ENCODE measurements at regions not wholly inside any gene's neighbourhood (a gene's known extent, or its start where the extent isn't known, plus 50 kb on each side); places are given as distances from the start of the nearest gene placed in this dataset.
"Not testable (repeated sequence)": the region's sequence is repeated elsewhere in the genome, so short reads cannot be mapped to it uniquely, and the experiment has no call there.

DNA sequence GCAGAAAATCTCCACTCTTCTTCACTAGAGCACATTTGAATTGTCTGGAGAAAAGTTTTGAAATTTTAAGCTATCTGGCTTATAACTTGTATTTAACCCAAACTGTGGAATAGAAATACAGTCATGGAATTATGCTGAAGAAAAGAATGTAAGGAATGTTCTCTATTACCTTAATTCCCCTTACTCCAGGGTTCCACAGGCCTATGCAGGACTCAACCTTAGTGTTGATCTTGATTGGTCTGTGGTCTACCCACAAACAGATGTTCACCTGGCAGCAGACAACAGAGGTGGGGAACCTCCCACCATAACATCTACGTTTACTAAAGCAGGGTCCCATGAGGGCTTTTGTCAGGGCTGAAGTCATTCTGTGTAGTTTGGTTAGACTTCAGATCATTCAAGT, 189.3 kb upstream of the GPRIN3 start:
- no peak overlapping the region for H3K4me3 ChIP-seq (ENCODE audit: low read depth, low read length)
- ChIA-PET POLR2A (no interaction called here), CTCF (no interaction called here)
- no peak for DNase-seq (ENCODE audit: low read depth, low spot score)
- TF ChIP-seq CTCF (IDR thresholded peaks at IDR 0.05; ENCODE audit: insufficient read depth, low read length, missing control alignments) = no peak

DNA sequence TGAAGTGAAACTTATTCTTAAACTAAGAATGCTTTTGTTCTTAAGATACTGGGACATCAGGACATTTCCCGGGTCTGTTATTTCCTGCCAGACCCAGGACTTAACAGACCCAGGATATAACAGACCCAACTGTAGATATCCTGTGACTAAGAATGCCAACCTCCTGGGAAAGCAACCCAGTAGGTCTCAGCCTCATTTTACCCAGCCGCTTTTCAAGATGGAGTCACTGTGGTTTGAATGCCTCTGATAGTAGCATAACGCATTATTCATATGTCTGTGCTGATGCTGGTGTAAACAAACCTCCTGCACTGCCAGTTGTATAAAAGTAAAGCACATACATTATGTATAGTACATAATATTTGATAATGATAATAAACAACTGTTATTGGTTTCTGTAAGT, 185.8 kb upstream of the GPRIN3 start:
- CTCF ChIA-PET = interaction anchor here (1.4 kb wide), 1 partner anchor 8 kb away, joined by 4 read pairs; no protein-coding TSS in a partner anchor

DNA sequence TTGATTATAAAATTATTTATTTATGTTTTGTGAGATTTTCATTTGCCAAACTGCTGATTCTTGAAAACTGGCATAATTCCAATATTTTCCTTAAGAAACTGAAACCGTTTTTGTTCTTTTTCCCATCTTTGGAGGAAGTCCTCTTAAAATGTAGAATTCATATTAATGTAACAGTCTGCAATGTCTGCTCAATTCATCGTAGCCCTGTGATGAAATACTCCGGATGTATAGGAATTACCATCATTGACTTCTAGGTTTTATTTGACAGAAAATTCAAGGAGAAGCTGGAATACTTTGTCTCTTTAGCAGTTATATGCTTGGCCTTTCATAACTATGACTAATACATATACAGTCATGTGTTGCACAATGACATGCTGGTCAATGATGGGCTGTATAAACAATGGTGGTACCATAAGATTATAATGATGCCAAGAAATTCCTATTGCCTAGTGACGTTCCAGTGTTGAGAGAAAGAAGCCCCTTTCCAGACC, 185.0 kb upstream of the GPRIN3 start:
- TF ChIP-seq CTCF (IDR thresholded peaks at IDR 0.05; ENCODE audit: insufficient read depth, low read length, missing control alignments) = no peak
- POLR2A ChIA-PET = no interaction called here
- DNase-seq (ENCODE audit: low read depth, low spot score) = peak; percentile 38
- H3K4me3 ChIP-seq (ENCODE audit: low read depth, low read length) = no peak overlapping the region
- CTCF ChIA-PET = interaction anchor here (1.4 kb wide), 1 partner anchor 7 kb away, joined by 4 read pairs; no protein-coding TSS in a partner anchor

More for the DNA sequence above, 185.8 kb upstream of the GPRIN3 start:
- TF ChIP-seq CTCF (IDR thresholded peaks at IDR 0.05; ENCODE audit: insufficient read depth, low read length, missing control alignments) = no peak
- POLR2A ChIA-PET = no interaction called here
- no peak overlapping the region for H3K4me3 ChIP-seq (ENCODE audit: low read depth, low read length)
- DNase-seq (ENCODE audit: low read depth, low spot score) = no peak

GRCh38 chr4:89491761-89492160, 184.2 kb upstream of the GPRIN3 start:
- CTCF ChIA-PET = no interaction called here
- POLR2A ChIA-PET = no interaction called here
- DNase-seq (ENCODE audit: low read depth, low spot score) = no peak
- no peak overlapping the region for H3K4me3 ChIP-seq (ENCODE audit: low read depth, low read length)
- no peak for TF ChIP-seq CTCF (IDR thresholded peaks at IDR 0.05; ENCODE audit: insufficient read depth, low read length, missing control alignments)

- H3K4me3 ChIP-seq (ENCODE audit: low read depth, low read length); DNase-seq (ENCODE audit: low read depth, low spot score); CTCF ChIA-PET; POLR2A ChIA-PET: not testable (repeated sequence)
These were observed 182.4 kb upstream of the GPRIN3 start for GRCh38 chr4:89489921-89490431.

DNA sequence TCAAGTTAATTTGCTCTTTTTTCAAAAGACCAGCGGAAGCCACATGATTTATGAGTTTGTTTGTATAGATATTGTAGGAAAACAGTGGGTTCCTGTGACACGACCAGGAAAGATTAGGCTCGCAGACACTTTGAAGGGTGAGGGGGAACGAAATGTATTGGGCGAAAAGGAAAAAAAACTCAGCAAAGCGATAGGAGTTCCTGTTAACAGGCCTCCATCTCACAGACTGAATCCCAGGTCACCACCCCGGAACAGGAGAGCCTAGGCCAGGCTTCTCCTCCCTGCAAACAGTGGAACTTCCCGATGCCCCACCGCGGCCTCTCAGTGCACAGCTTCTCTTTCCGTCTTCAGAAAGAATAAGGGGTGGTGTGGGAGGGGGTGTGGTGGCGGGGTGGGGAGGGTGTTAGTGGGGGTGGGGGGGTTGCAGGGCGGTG, 181.8 kb upstream of the GPRIN3 start:
- ChIA-PET CTCF (no interaction called here), POLR2A (no interaction called here)
- TF ChIP-seq CTCF (IDR thresholded peaks at IDR 0.05; ENCODE audit: insufficient read depth, low read length, missing control alignments) = no peak
- no peak overlapping the region for H3K4me3 ChIP-seq (ENCODE audit: low read depth, low read length)
- DNase-seq (ENCODE audit: low read depth, low spot score) = no peak

- DNase-seq (ENCODE audit: low read depth, low spot score) = no peak
- ChIA-PET POLR2A (no interaction called here), CTCF (no interaction called here)
- H3K4me3 ChIP-seq (ENCODE audit: low read depth, low read length) = no peak overlapping the region
- TF ChIP-seq CTCF (IDR thresholded peaks at IDR 0.05; ENCODE audit: insufficient read depth, low read length, missing control alignments) = no peak
These were observed 181.1 kb upstream of the GPRIN3 start for GRCh38 chr4:89488736-89489135.

Data from AG04449 (cell line).